H1 (cell line): ENCODE measurements at regions not wholly inside any gene's neighbourhood (a gene's known extent, or its start where the extent isn't known, plus 50 kb on each side); places are given as distances from the start of the nearest gene placed in this dataset.

ENCODE experiments used
- CTCF ChIA-PET: fragments of 300-600 bp; sonication (Branson Sonifier 250); formaldehyde crosslinking; loops from one replicate; lab custom pipeline; 2021; ENCODE audit not compliant: partially characterized antibody; lab: Charles Lee
- POLR2A ChIA-PET: fragments of 300-600 bp; sonication (Branson Sonifier 250); formaldehyde crosslinking; loops from one replicate; lab custom pipeline; 2021; ENCODE audit warnings: inconsistent platforms; ENCODE audit not compliant: partially characterized antibody; lab: Charles Lee
- DNase-seq, 2 experiments: peaks; one replicate each; pipeline versions ENCODE4 v3.0.0 to v3.0.0-alpha.2; 2010 to 2022; ENCODE audit warnings: low spot score in 2 of 2, low read depth in 1 of 2, mixed read lengths in 1 of 2
- FAIRE-seq: peaks from 2 replicates; lab custom pipeline; 2011; peaks lifted over from hg19 to GRCh38; lab: Jason Lieb, UNC
- H2AFZ ChIP-seq: 2 replicates; pipeline ENCODE4 v1.8.1; 2012; ENCODE audit warnings: low read length, inconsistent platforms
- H2AK5ac ChIP-seq: 2 replicates; pipeline ENCODE4 v1.6.1; 2013; ENCODE audit warnings: low read depth, low read length
- H2BK120ac ChIP-seq: replicated peaks from 2 replicates; pipeline ENCODE3; 2013; ENCODE audit warnings: low read depth, low read length, inconsistent platforms
- H2BK12ac ChIP-seq: 2 replicates; pipeline ENCODE4 v1.6.1; 2013; ENCODE audit warnings: low read depth, low read length
- H2BK15ac ChIP-seq: 2 replicates; pipeline ENCODE4 v1.6.1; 2013; ENCODE audit warnings: low read length
- H2BK20ac ChIP-seq: 2 replicates; pipeline ENCODE4 v1.6.1; 2013; ENCODE audit warnings: low read length
- H2BK5ac ChIP-seq: 2 replicates; pipeline ENCODE4 v1.6.1; 2013; ENCODE audit warnings: low read depth, low read length
- H3K14ac ChIP-seq: 2 replicates; pipeline ENCODE4 v1.6.1; 2013; ENCODE audit warnings: inconsistent platforms; ENCODE audit not compliant: insufficient read length
- H3K18ac ChIP-seq: 2 replicates; pipeline ENCODE4 v1.6.1; 2013; ENCODE audit warnings: low read length; ENCODE audit errors: extremely low read depth
- H3K23ac ChIP-seq: 2 replicates; pipeline ENCODE4 v1.6.1; 2013; ENCODE audit warnings: inconsistent platforms; ENCODE audit not compliant: insufficient read length
- H3K23me2 ChIP-seq: 2 replicates; pipeline ENCODE4 v1.6.1; 2013; ENCODE audit warnings: low read depth, low read length
- H3K27ac ChIP-seq: 2 replicates; pipeline ENCODE4 v1.6.1; 2011; ENCODE audit warnings: low read depth, low read length, inconsistent platforms
- H3K27me3 ChIP-seq, 4 experiments: replicated peaks in 1 of 4; 1 replicate in 1 of 4; 2 replicates in 3 of 4; pipeline versions ENCODE4 v1.6.1 to v1.8.1; 2011 to 2013; ENCODE audit warnings: low read length in 3 of 4, mild to moderate bottlenecking in 3 of 4, inconsistent platforms in 2 of 4, mixed read lengths in 2 of 4, moderate library complexity in 1 of 4; ENCODE audit not compliant: control insufficient read depth in 3 of 4, insufficient read depth in 3 of 4; ENCODE audit errors: extremely low read depth in 1 of 4
- H3K36me3 ChIP-seq, 4 experiments: 2 replicates each; pipeline versions ENCODE4 v1.6.1 to v1.8.1; 2011 to 2013; ENCODE audit warnings: mild to moderate bottlenecking in 4 of 4, low read length in 3 of 4, moderate library complexity in 2 of 4, control low read depth in 1 of 4, inconsistent platforms in 1 of 4; ENCODE audit not compliant: insufficient read depth in 4 of 4, control insufficient read depth in 2 of 4
- H3K4ac ChIP-seq: replicated peaks from 2 replicates; pipeline ENCODE3; 2013; ENCODE audit warnings: low read length, low read depth, mixed read lengths, inconsistent platforms; ENCODE audit not compliant: insufficient read length
- H3K4me1 ChIP-seq, 4 experiments: replicated peaks in 1 of 4; 1 replicate in 1 of 4; 2 replicates in 3 of 4; pipeline versions ENCODE4 v1.6.1 to v1.8.1; 2011 to 2013; ENCODE audit warnings: low read length in 3 of 4, inconsistent platforms in 2 of 4, mixed read lengths in 1 of 4; ENCODE audit not compliant: insufficient read depth in 4 of 4, control insufficient read depth in 3 of 4
- H3K4me2 ChIP-seq, 2 experiments: 2 replicates each; pipeline versions ENCODE4 v1.6.1 to v1.8.1; 2011 to 2013; ENCODE audit warnings: low read depth in 2 of 2, low read length in 2 of 2, control low read depth in 1 of 2, inconsistent platforms in 1 of 2, mild to moderate bottlenecking in 1 of 2; ENCODE audit not compliant: insufficient read depth in 1 of 2
- H3K4me3 ChIP-seq, 4 experiments: fragments of 200-600, 300-600 bp in 1 of 4; sonication (generic), shearing (Covaris generic), sonication (Bioruptor Twin) in 1 of 4; 2 replicates each; pipeline versions ENCODE4 v1.5.1 to v1.8.1; 2011 to 2016; ENCODE audit warnings: low read length in 4 of 4, low read depth in 3 of 4, control low read depth in 2 of 4, inconsistent platforms in 2 of 4, mild to moderate bottlenecking in 2 of 4, mixed read lengths in 1 of 4, moderate library complexity in 1 of 4; ENCODE audit not compliant: insufficient read depth in 2 of 4; ENCODE audit errors: extremely low read depth in 1 of 4
- H3K56ac ChIP-seq: replicated peaks from 2 replicates; pipeline ENCODE3; 2013; ENCODE audit warnings: low read depth, mild to moderate bottlenecking, mixed read lengths, low read length, inconsistent platforms; ENCODE audit not compliant: insufficient read length
- H3K79me1 ChIP-seq: 2 replicates; pipeline ENCODE4 v1.6.1; 2013; ENCODE audit warnings: low read depth, low read length, control low read depth
- H3K79me2 ChIP-seq, 2 experiments: 2 replicates each; pipeline versions ENCODE4 v1.6.1 to v1.8.1; 2012 to 2013; ENCODE audit warnings: low read length in 2 of 2, mild to moderate bottlenecking in 2 of 2, inconsistent platforms in 1 of 2; ENCODE audit not compliant: insufficient read depth in 2 of 2, control insufficient read depth in 1 of 2
- H3K9ac ChIP-seq, 4 experiments: replicated peaks in 1 of 4; 1 replicate in 1 of 4; 2 replicates in 3 of 4; pipeline versions ENCODE4 v1.6.1 to v1.8.1; 2011 to 2013; ENCODE audit warnings: low read depth in 3 of 4, low read length in 3 of 4, control low read depth in 2 of 4, mild to moderate bottlenecking in 2 of 4, moderate library complexity in 2 of 4, inconsistent platforms in 1 of 4; ENCODE audit errors: extremely low read depth in 1 of 4
- H3K9me3 ChIP-seq, 2 experiments: 2 replicates each; pipeline versions ENCODE4 v1.6.1 to v1.8.1; 2012 to 2013; ENCODE audit warnings: mild to moderate bottlenecking in 2 of 2, moderate library complexity in 2 of 2, control low read depth in 1 of 2, inconsistent platforms in 1 of 2, low read depth in 1 of 2, low read length in 1 of 2, mixed read lengths in 1 of 2; ENCODE audit not compliant: insufficient read depth in 2 of 2
- H4K20me1 ChIP-seq, 2 experiments: replicated peaks in 1 of 2; 2 replicates each; pipeline versions ENCODE3 to v1.8.1; 2011 to 2013; ENCODE audit warnings: inconsistent platforms in 2 of 2, low read length in 2 of 2, mild to moderate bottlenecking in 1 of 2; ENCODE audit not compliant: insufficient read depth in 2 of 2, control insufficient read depth in 1 of 2
- H4K5ac ChIP-seq: 2 replicates; pipeline ENCODE4 v1.6.1; 2013; ENCODE audit warnings: low read length, low read depth, mixed read lengths, inconsistent platforms; ENCODE audit not compliant: insufficient read length
- H4K8ac ChIP-seq: 2 replicates; pipeline ENCODE4 v1.8.0; 2013; ENCODE audit warnings: mild to moderate bottlenecking, moderate library complexity, low read length, inconsistent platforms; ENCODE audit not compliant: insufficient read depth; ENCODE audit errors: extremely low read depth
- H4K91ac ChIP-seq: replicated peaks from 2 replicates; pipeline ENCODE3; 2013; ENCODE audit warnings: low read length, mixed read lengths, inconsistent platforms; ENCODE audit not compliant: insufficient read length
- JUND ChIP-seq: IDR thresholded peaks from 2 replicates; pipeline ENCODE4 v1.6.1; 2011; ENCODE audit warnings: mild to moderate bottlenecking, improper control_type of control experiment, low read length
- SIX5 ChIP-seq: IDR thresholded peaks from 2 replicates; pipeline ENCODE4 v1.6.1; 2011; ENCODE audit warnings: mild to moderate bottlenecking, low read depth, low read length
- WGBS, 2 experiments: shearing (Covaris generic) in 1 of 2; methylation state at CpG; one replicate each; pipeline versions ENCODE4 v1.1.6 to v1.1.7; 2013 to 2015; ENCODE audit warnings: low lambda C conversion rate in 2 of 2, mixed read lengths in 2 of 2, inconsistent platforms in 1 of 2, low coverage in 1 of 2, missing lambda C conversion rate in 1 of 2; ENCODE audit not compliant: insufficient replicate concordance in 2 of 2, insufficient coverage in 1 of 2, insufficient read length in 1 of 2; ENCODE audit errors: extremely low coverage in 1 of 2, missing lambda C conversion rate in 1 of 2; 5-methylcytosine and 5-hydroxymethylcytosine counted together
- TF ChIP-seq, protein P1 (sequence below): IDR thresholded peaks from 2 replicates; pipeline ENCODE4 v1.6.1; 2011; ENCODE audit warnings: low read depth, mild to moderate bottlenecking, low read length; ENCODE audit not compliant: insufficient read depth

DNA sequence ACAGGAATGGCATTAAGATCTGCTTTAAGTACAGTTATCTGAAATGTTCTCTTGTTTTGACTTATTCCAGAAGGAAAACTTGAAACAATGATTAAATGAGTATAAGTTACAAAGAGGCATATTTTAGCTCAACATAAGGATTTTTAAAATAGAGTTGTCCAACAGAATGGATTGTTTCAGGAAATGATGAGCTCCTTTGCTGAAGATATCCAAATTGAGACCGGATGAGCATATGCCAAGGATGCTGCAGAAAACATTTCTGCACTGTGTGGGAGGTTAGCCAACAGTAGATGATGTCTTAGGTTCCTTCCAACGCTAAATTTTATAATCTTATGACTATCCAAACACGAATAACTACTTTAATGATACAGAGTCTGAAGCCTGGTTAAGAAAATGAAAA is 226.5 kb upstream of the NANOGP8 start:
- H3K27me3 ChIP-seq = no peaks in the 10 kb centered on the region
- H3K4ac ChIP-seq = no peak overlapping the region
- no peak overlapping the region for H3K56ac ChIP-seq
- H3K79me1 ChIP-seq = no peaks in the 10 kb centered on the region
- H3K4me1 ChIP-seq = no peaks in the 10 kb centered on the region
- no peak overlapping the region for H3K14ac ChIP-seq
- DNase-seq (no peak), FAIRE-seq (no peak)
- H3K4me2 ChIP-seq = no peak overlapping the region
- no peaks in the 10 kb centered on the region for H4K20me1 ChIP-seq
- no peak overlapping the region for H3K18ac ChIP-seq
- no peak overlapping the region for H2AFZ ChIP-seq
- H3K9me3 ChIP-seq = no peaks in the 10 kb centered on the region
- no peak overlapping the region for H2BK12ac ChIP-seq
- no peak overlapping the region for H2BK15ac ChIP-seq
- H4K91ac ChIP-seq = no peak overlapping the region
- H4K8ac ChIP-seq = no peak overlapping the region
- no peak overlapping the region for H2BK5ac ChIP-seq
- POLR2A ChIA-PET = no interaction called here
- H2BK20ac ChIP-seq = no peak overlapping the region
- no peak overlapping the region for H2BK120ac ChIP-seq
- no peak overlapping the region for H3K23ac ChIP-seq
- H3K4me3 ChIP-seq = no peak overlapping the region
- H3K9ac ChIP-seq = no peak overlapping the region
- H3K27ac ChIP-seq = no peak overlapping the region
- no peaks in the 10 kb centered on the region for H3K23me2 ChIP-seq
- H3K79me2 ChIP-seq = no peaks in the 10 kb centered on the region
- 92% methylated on average over 3 of the region's 3 CpGs; no CpG with 5 or more reads in 1 of the 2 experiments for WGBS, 2 experiments
- H2AK5ac ChIP-seq = no peak overlapping the region
- no peak overlapping the region for H4K5ac ChIP-seq
- no peaks in the 10 kb centered on the region for H3K36me3 ChIP-seq
- CTCF ChIA-PET = no interaction called here
- TF ChIP-seq SIX5 (no peak), JUND (no peak)
- TF ChIP-seq, protein P1, sequence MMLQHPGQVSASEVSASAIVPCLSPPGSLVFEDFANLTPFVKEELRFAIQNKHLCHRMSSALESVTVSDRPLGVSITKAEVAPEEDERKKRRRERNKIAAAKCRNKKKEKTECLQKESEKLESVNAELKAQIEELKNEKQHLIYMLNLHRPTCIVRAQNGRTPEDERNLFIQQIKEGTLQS = no peak
